Body of pancreas (tissue), 4 donors: ENCODE measurements at regions not wholly inside any gene's neighbourhood (a gene's known extent, or its start where the extent isn't known, plus 50 kb on each side); places are given as distances from the start of the nearest gene placed in this dataset.

ENCODE experiments used
- ATAC-seq: fragments of 150-250 bp; one replicate; pipeline ENCODE4 v1.9.1; 2016
- DNase-seq, 4 donors: peaks; one replicate each; pipeline ENCODE4 v3.0.0-alpha.2; 2019
- H3K27ac ChIP-seq, 4 donors: fragments of 200-600 bp; sonication (generic); 1 replicate in 3 of 4; 2 replicates in 1 of 4; pipeline versions ENCODE4 v1.5.1 to v1.6.1; 2016 to 2019; ENCODE audit warnings: mild to moderate bottlenecking in 1 of 4, mixed read lengths in 1 of 4, moderate library complexity in 1 of 4
- H3K27me3 ChIP-seq, 2 donors: fragments of 200-600 bp; sonication (generic); one replicate each; pipeline ENCODE4 v1.6.0; 2016; ENCODE audit warnings: mild to moderate bottlenecking in 1 of 2
- H3K36me3 ChIP-seq, 2 donors: fragments of 200-600 bp; sonication (generic); replicated peaks in 1 of 2; 2 replicates each; pipeline ENCODE4 v1.5.1; 2016; ENCODE audit warnings: low read depth in 2 of 2; ENCODE audit not compliant: insufficient read depth in 1 of 2
- H3K4me1 ChIP-seq: fragments of 200-600 bp; sonication (generic); one replicate; pipeline ENCODE4 v1.6.0; 2016
- H3K4me3 ChIP-seq, 2 donors: fragments of 200-600 bp; sonication (generic); 1 replicate in 1 of 2; 2 replicates in 1 of 2; pipeline ENCODE4 v1.5.1; 2016 to 2019
- H3K9me3 ChIP-seq, 3 donors: fragments of 200-600 bp; sonication (generic); 1 replicate in 2 of 3; 2 replicates in 1 of 3; pipeline ENCODE4 v1.5.1; 2016
- CTCF ChIP-seq, 7 experiments: fragments of 450-650 bp in 4 of 7; fragments of 200-600 bp in 3 of 7; sonication (generic) in 3 of 7; IDR thresholded peaks; one replicate each; pipeline ENCODE4 v1.5.1; 2016 to 2019; ENCODE audit warnings: antibody characterized with exemption in 7 of 7
- POLR2A ChIP-seq, 3 donors: fragments of 450-650 bp; IDR thresholded peaks; one replicate each; pipeline ENCODE4 v1.6.1; 2016; ENCODE audit warnings: antibody characterized with exemption in 3 of 3, mild to moderate bottlenecking in 2 of 3
- WGBS, 2 donors: methylation state at CpG; one replicate each; pipeline ENCODE4 v1.1.5; 2017; 5-methylcytosine and 5-hydroxymethylcytosine counted together
- intact Hi-C: fragments of 100-400 bp; cut with DNase I; formaldehyde crosslinking; loops from one replicate; pipeline ENCODE4 v1.15.1; 2023

- TF ChIP-seq POLR2A (IDR thresholded peaks at IDR 0.05) (no peak), CTCF (IDR thresholded peaks at IDR 0.05) (no peak)
- ATAC-seq: no peak
- no peak overlapping the region for H3K4me3 ChIP-seq
Observed at GRCh38 chr1:213438339-213438738, 387.3 kb downstream of the RPS6KC1 start.

GRCh38 chr1:213439703-213440102 is 388.7 kb downstream of the RPS6KC1 start:
- no peak overlapping the region for H3K4me3 ChIP-seq
- DNase-seq (no peak), ATAC-seq (no peak)
- TF ChIP-seq CTCF (IDR thresholded peaks at IDR 0.05) (no peak), POLR2A (IDR thresholded peaks at IDR 0.05) (no peak)
- no peaks in the 10 kb centered on the region for H3K9me3 ChIP-seq
- intact Hi-C loops: no loop called here
- no peaks in the 10 kb centered on the region for H3K27me3 ChIP-seq
- no peaks in the 10 kb centered on the region for H3K36me3 ChIP-seq
- WGBS, 2 donors: 88 to 92% methylated on average over 2 of the region's 2 CpGs
- no peaks in the 10 kb centered on the region for H3K4me1 ChIP-seq
- no peak overlapping the region for H3K27ac ChIP-seq

More at GRCh38 chr1:213438339-213438738, 387.3 kb downstream of the RPS6KC1 start:
- no peaks in the 10 kb centered on the region for H3K27me3 ChIP-seq
- DNase-seq: no peak
- no peaks in the 10 kb centered on the region for H3K9me3 ChIP-seq
- intact Hi-C loops: no loop called here
- H3K36me3 ChIP-seq: no peaks in the 10 kb centered on the region
- no peak overlapping the region for H3K27ac ChIP-seq
- H3K4me1 ChIP-seq: no peaks in the 10 kb centered on the region

- ATAC-seq: no peak
- no peak overlapping the region for H3K4me3 ChIP-seq
- no peaks in the 10 kb centered on the region for H3K36me3 ChIP-seq
- 47 to 51% methylated on average over 4 of the region's 4 CpGs for WGBS, 2 donors
- intact Hi-C loops: no loop called here
- no peaks in the 10 kb centered on the region for H3K4me1 ChIP-seq
- TF ChIP-seq CTCF (IDR thresholded peaks at IDR 0.05) (no peak), POLR2A (IDR thresholded peaks at IDR 0.05) (no peak)
- H3K9me3 ChIP-seq: no peaks in the 10 kb centered on the region
- DNase-seq: no peak
- H3K27ac ChIP-seq: no peak overlapping the region
- H3K27me3 ChIP-seq: no peaks in the 10 kb centered on the region
Observed at GRCh38 chr1:213440766-213441165, 389.7 kb downstream of the RPS6KC1 start.

GRCh38 chr1:213443415-213443814 is 392.4 kb downstream of the RPS6KC1 start:
- Histone ChIP-seq H3K36me3 (no peaks in the 10 kb centered on the region), H3K9me3 (no peaks in the 10 kb centered on the region), H3K4me1 (no peaks in the 10 kb centered on the region), H3K4me3 (no peak overlapping the region), H3K27ac (no peak overlapping the region), H3K27me3 (no peaks in the 10 kb centered on the region)
- no peak for ATAC-seq
- intact Hi-C loops: no loop called here
- 63 to 76% methylated on average over 5 of the region's 5 CpGs for WGBS, 2 donors
- DNase-seq: no peak
- TF ChIP-seq CTCF (IDR thresholded peaks at IDR 0.05): no peak
- no peak for TF ChIP-seq POLR2A (IDR thresholded peaks at IDR 0.05)

GRCh38 chr1:213444224-213444623 is 393.2 kb downstream of the RPS6KC1 start:
- no peak overlapping the region for H3K27ac ChIP-seq
- 63 to 64% methylated on average over 6 of the region's 6 CpGs for WGBS, 2 donors
- TF ChIP-seq CTCF (IDR thresholded peaks at IDR 0.05): no peak
- no peak overlapping the region for H3K4me3 ChIP-seq
- DNase-seq: no peak
- no peaks in the 10 kb centered on the region for H3K4me1 ChIP-seq
- intact Hi-C loops: no loop called here
- no peaks in the 10 kb centered on the region for H3K36me3 ChIP-seq
- no peak for ATAC-seq
- no peaks in the 10 kb centered on the region for H3K9me3 ChIP-seq
- no peaks in the 10 kb centered on the region for H3K27me3 ChIP-seq
